CD4-positive, alpha-beta memory T cell (primary cell): ENCODE measurements at regions not wholly inside any gene's neighbourhood (a gene's known extent, or its start where the extent isn't known, plus 50 kb on each side); places are given as distances from the start of the nearest gene placed in this dataset.

Experiments used
- CTCF ChIA-PET: fragments of 350-600 bp; sonication (Branson Sonifier 250); formaldehyde crosslinking; loops from one replicate; lab custom pipeline; 2021; ENCODE audit warnings: inconsistent platforms; ENCODE audit not compliant: partially characterized antibody; lab: Charles Lee
- POLR2A ChIA-PET: fragments of 350-600 bp; sonication (Branson Sonifier 250); formaldehyde crosslinking; loops from one replicate; lab custom pipeline; 2021; ENCODE audit not compliant: partially characterized antibody; lab: Charles Lee
- DNase-seq, 5 donors: peaks; one replicate each; pipeline versions ENCODE4 v3.0.0 to v3.0.0-alpha.2; 2020 to 2022; ENCODE audit warnings: mixed read lengths in 1 of 5
- H3K27ac ChIP-seq: one replicate; pipeline ENCODE4 v1.7.0; 2013; ENCODE audit warnings: low read depth, low read length
- H3K27me3 ChIP-seq: 2 replicates; pipeline ENCODE4 v1.7.0; 2013; ENCODE audit warnings: mild to moderate bottlenecking, low read length, moderate library complexity; ENCODE audit not compliant: insufficient read depth
- H3K36me3 ChIP-seq: 2 replicates; pipeline ENCODE4 v1.7.0; 2013; ENCODE audit warnings: mild to moderate bottlenecking, low read length, moderate library complexity; ENCODE audit not compliant: insufficient read depth
- H3K4me1 ChIP-seq: 2 replicates; pipeline ENCODE4 v1.7.0; 2013; ENCODE audit warnings: mild to moderate bottlenecking, low read length, moderate library complexity; ENCODE audit not compliant: insufficient read depth
- H3K4me3 ChIP-seq, 2 donors: one replicate each; pipeline ENCODE4 v1.7.0; 2013; ENCODE audit warnings: low read length in 2 of 2, mild to moderate bottlenecking in 1 of 2
- H3K9me3 ChIP-seq, 2 donors: one replicate each; pipeline ENCODE4 v1.7.0; 2013; ENCODE audit warnings: low read length in 2 of 2, control low read depth in 1 of 2; ENCODE audit not compliant: control insufficient read depth in 1 of 2
- H3K27ac Mint-ChIP-seq, 7 donors: one replicate each; pipeline ENCODE4 v1.8.0; 2020 to 2021; ENCODE audit warnings: mixed read lengths in 7 of 7, mild to moderate bottlenecking in 6 of 7, inconsistent platforms in 3 of 7, moderate library complexity in 3 of 7
- H3K27me3 Mint-ChIP-seq, 2 donors: one replicate each; pipeline ENCODE4 v1.8.0; 2020 to 2021; ENCODE audit warnings: mixed read lengths in 2 of 2
- H3K36me3 Mint-ChIP-seq, 2 donors: one replicate each; pipeline ENCODE4 v1.8.0; 2020 to 2021; ENCODE audit warnings: mixed read lengths in 2 of 2, inconsistent platforms in 1 of 2, mild to moderate bottlenecking in 1 of 2
- H3K4me1 Mint-ChIP-seq, 4 donors: one replicate each; pipeline ENCODE4 v1.8.0; 2020 to 2021; ENCODE audit warnings: mixed read lengths in 4 of 4, mild to moderate bottlenecking in 1 of 4
- H3K4me3 Mint-ChIP-seq, 8 donors: one replicate each; pipeline ENCODE4 v1.8.0; 2020 to 2021; ENCODE audit warnings: mixed read lengths in 8 of 8, mild to moderate bottlenecking in 7 of 8, moderate library complexity in 6 of 8, inconsistent platforms in 3 of 8
- H3K9me3 Mint-ChIP-seq, 8 donors: one replicate each; pipeline ENCODE4 v1.8.0; 2020 to 2021; ENCODE audit warnings: mixed read lengths in 8 of 8, mild to moderate bottlenecking in 5 of 8, inconsistent platforms in 3 of 8, moderate library complexity in 1 of 8
- intact Hi-C: fragments of 100-400 bp; cut with micrococcal nuclease; formaldehyde crosslinking; loops from one replicate; pipeline ENCODE4 v1.15.1; 2023

GRCh38 chr6:106732376-106732940 is 103.1 kb downstream of the QRSL1 start:
- ChIA-PET CTCF (no interaction called here), POLR2A (no interaction called here)
- intact Hi-C loops: no loop called here
- Histone ChIP-seq H3K27me3 (no peaks in the 10 kb centered on the region), H3K4me3 (no peak overlapping the region), H3K9me3 (no peaks in the 10 kb centered on the region), H3K4me1 (no peaks in the 10 kb centered on the region), H3K27ac (no peak overlapping the region), H3K36me3 (no peaks in the 10 kb centered on the region)
- Mint-ChIP-seq H3K27me3 (peaks cover 10 to 14% of the 10 kb centered on the region in 2 donors), H3K27ac (no peak overlapping the region), H3K4me1 (no peaks in the 10 kb centered on the region), H3K9me3 (peaks cover 0 to 13% (median 3%) of the 10 kb centered on the region in 8 donors), H3K4me3 (no peak overlapping the region), H3K36me3 (no peaks in the 10 kb centered on the region)
- no peak for DNase-seq

DNA sequence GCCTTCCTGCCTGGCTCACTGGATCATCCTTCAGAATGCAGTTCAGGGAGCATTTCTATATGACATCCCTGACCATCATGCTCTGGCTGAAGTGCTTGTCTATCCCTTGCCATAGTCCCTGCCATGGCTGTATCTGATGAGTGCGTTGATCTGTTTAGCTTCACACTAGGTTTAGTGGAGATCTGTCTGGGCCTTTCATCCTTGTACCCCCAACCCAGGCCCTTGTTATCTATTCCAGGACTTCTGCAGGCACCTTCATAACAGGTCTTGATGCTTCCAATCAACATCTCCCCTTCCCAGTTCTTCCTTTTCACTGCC is 102.4 kb downstream of the QRSL1 start:
- DNase-seq: no peak
- Mint-ChIP-seq H3K4me1 (no peaks in the 10 kb centered on the region), H3K27ac (no peak overlapping the region), H3K9me3 (peaks cover 0 to 13% (median 3%) of the 10 kb centered on the region in 8 donors), H3K27me3 (peaks cover 9% of the 10 kb centered on the region in 2 donors), H3K36me3 (no peaks in the 10 kb centered on the region), H3K4me3 (no peak overlapping the region)
- H3K4me1 ChIP-seq: no peaks in the 10 kb centered on the region
- H3K9me3 ChIP-seq: no peaks in the 10 kb centered on the region
- no peaks in the 10 kb centered on the region for H3K36me3 ChIP-seq
- H3K4me3 ChIP-seq: no peak overlapping the region
- CTCF ChIA-PET: no interaction called here
- intact Hi-C loops: no loop called here
- POLR2A ChIA-PET: no interaction called here
- H3K27me3 ChIP-seq: no peaks in the 10 kb centered on the region
- H3K27ac ChIP-seq: no peak overlapping the region

DNA sequence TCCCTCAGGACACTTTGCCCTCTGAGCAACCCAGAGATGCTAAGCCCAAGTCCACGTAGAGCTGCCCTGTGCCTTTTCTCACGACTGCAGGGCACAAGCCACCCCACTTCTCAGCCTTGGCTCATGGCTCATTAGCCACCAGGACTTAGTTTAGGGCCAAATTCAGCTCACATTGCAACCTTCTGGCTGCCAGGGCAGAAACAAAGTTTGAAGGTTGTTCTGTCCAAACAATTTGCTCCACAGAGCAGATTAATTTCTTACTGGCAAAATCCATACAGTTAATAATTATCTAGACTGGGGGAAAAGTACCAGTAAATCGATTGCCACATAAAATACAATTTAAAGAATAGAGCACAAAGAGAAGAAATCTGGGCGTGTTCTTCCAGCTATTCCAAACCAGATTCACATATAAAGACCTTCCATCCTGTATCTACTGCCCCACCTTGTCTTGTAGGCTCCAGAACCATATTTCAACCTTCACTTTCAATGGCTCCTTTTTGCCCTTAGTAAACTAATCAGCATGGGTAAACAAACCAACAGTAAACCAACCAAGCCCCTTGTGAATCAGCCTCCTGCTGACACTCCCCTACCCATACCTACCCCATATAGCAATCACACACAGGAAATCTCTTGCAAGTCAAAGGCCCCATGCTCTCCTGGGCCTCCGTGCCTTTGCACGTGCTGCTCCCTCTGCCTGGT is 101.9 kb downstream of the QRSL1 start:
- intact Hi-C loops: no loop called here
- DNase-seq: no peak
- peaks cover 0 to 13% (median 3%) of the 10 kb centered on the region in 8 donors for H3K9me3 Mint-ChIP-seq
- Histone ChIP-seq H3K4me3 (no peak overlapping the region), H3K27ac (no peak overlapping the region), H3K9me3 (no peaks in the 10 kb centered on the region), H3K36me3 (no peaks in the 10 kb centered on the region), H3K4me1 (no peaks in the 10 kb centered on the region), H3K27me3 (no peaks in the 10 kb centered on the region)
- no peaks in the 10 kb centered on the region for H3K4me1 Mint-ChIP-seq
- ChIA-PET POLR2A (no interaction called here), CTCF (no interaction called here)
- no peak overlapping the region for H3K27ac Mint-ChIP-seq
- H3K27me3 Mint-ChIP-seq: peaks cover 8 to 9% of the 10 kb centered on the region in 2 donors
- H3K36me3 Mint-ChIP-seq: no peaks in the 10 kb centered on the region
- H3K4me3 Mint-ChIP-seq: no peak overlapping the region

GRCh38 chr6:106730718-106731117 is 101.3 kb downstream of the QRSL1 start:
- Mint-ChIP-seq H3K27me3 (peaks cover 4 to 8% of the 10 kb centered on the region in 2 donors), H3K36me3 (no peaks in the 10 kb centered on the region), H3K9me3 (peaks cover 0 to 8% (median under 1%) of the 10 kb centered on the region in 8 donors), H3K4me1 (no peaks in the 10 kb centered on the region), H3K27ac (no peak overlapping the region), H3K4me3 (no peak overlapping the region)
- DNase-seq: no peak
- intact Hi-C loops: no loop called here
- no peak overlapping the region for H3K4me3 ChIP-seq
- H3K9me3 ChIP-seq: no peaks in the 10 kb centered on the region
- ChIA-PET POLR2A (no interaction called here), CTCF (no interaction called here)
- no peaks in the 10 kb centered on the region for H3K4me1 ChIP-seq
- no peak overlapping the region for H3K27ac ChIP-seq
- no peaks in the 10 kb centered on the region for H3K36me3 ChIP-seq
- H3K27me3 ChIP-seq: no peaks in the 10 kb centered on the region

- Mint-ChIP-seq H3K36me3 (no peaks in the 10 kb centered on the region), H3K27ac (no peak overlapping the region), H3K9me3 (peaks cover 0 to 4% (median 0%) of the 10 kb centered on the region in 8 donors), H3K4me3 (no peak overlapping the region), H3K27me3 (peaks cover under 1 to 7% of the 10 kb centered on the region in 2 donors), H3K4me1 (no peaks in the 10 kb centered on the region)
- Histone ChIP-seq H3K27me3 (no peaks in the 10 kb centered on the region), H3K4me1 (no peaks in the 10 kb centered on the region), H3K9me3 (no peaks in the 10 kb centered on the region), H3K4me3 (no peak overlapping the region), H3K27ac (no peak overlapping the region), H3K36me3 (no peaks in the 10 kb centered on the region)
- CTCF ChIA-PET: no interaction called here
- POLR2A ChIA-PET: no interaction called here
- DNase-seq: no peak
- intact Hi-C loops: no loop called here
Measured at GRCh38 chr6:106730264-106730663, 100.9 kb downstream of the QRSL1 start.

DNA sequence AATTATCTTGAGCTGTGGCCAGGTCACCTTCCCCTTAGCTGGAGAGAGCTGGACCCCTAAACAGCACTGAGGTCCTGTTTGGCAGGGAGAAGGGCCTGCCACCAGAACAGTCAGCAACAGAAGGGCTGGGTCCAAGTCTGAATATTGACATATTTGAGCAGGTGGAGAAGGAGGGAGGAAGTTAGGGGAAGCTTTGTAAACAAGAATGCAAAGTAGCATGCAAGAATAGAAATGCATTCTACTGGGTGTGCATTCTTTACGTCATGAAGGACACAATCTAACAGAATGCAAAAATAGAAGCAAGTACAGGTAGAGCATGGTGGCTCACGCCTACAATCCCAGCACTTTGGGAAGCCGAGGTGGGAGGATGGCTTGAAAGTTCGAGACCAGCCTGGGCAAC is 100.5 kb downstream of the QRSL1 start:
- no peak overlapping the region for H3K27ac Mint-ChIP-seq
- no peaks in the 10 kb centered on the region for H3K36me3 Mint-ChIP-seq
- no peaks in the 10 kb centered on the region for H3K9me3 ChIP-seq
- no peaks in the 10 kb centered on the region for H3K27me3 ChIP-seq
- H3K9me3 Mint-ChIP-seq: no peaks in the 10 kb centered on the region
- H3K36me3 ChIP-seq: no peaks in the 10 kb centered on the region
- no peak for DNase-seq
- no peak overlapping the region for H3K4me3 Mint-ChIP-seq
- no peaks in the 10 kb centered on the region for H3K4me1 Mint-ChIP-seq
- no peaks in the 10 kb centered on the region for H3K4me1 ChIP-seq
- peaks cover 0 to 7% of the 10 kb centered on the region in 2 donors for H3K27me3 Mint-ChIP-seq
- ChIA-PET CTCF (no interaction called here), POLR2A (no interaction called here)
- intact Hi-C loops: no loop called here
- no peak overlapping the region for H3K27ac ChIP-seq
- no peak overlapping the region for H3K4me3 ChIP-seq

DNA sequence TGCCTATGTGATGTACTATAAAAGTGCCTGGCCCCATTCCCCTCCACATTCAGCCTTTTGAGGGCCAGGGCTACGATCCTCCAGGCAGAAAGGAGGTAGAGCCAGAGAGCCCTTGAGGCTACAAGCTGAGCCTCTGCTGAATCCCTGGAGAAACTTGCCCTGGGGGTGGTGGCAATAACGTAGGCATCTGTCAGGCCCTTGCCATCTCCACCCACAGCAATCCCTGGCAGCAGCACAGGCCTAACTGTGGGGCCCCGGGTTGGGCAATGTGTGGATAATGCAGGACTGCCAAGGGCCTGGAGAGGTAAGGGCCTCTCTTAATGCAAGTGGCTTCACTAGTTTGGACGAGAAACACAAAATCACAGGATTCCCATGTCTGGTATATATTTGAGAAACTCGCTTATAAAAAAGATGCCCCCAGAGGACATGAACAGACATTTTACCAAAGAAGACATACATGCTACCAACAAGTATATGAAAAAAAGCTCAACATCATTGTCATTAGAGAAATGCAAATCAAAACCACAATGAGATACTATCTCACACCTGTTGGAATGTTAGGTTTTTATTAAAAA is 99.0 kb downstream of the QRSL1 start:
- H3K9me3 Mint-ChIP-seq: no peaks in the 10 kb centered on the region
- no peaks in the 10 kb centered on the region for H3K36me3 ChIP-seq
- no peak for DNase-seq
- intact Hi-C loops: no loop called here
- peaks cover 0 to 6% of the 10 kb centered on the region in 2 donors for H3K27me3 Mint-ChIP-seq
- H3K27ac ChIP-seq: no peak overlapping the region
- no peaks in the 10 kb centered on the region for H3K9me3 ChIP-seq
- H3K4me1 Mint-ChIP-seq: no peaks in the 10 kb centered on the region
- H3K36me3 Mint-ChIP-seq: no peaks in the 10 kb centered on the region
- H3K4me3 Mint-ChIP-seq: no peak overlapping the region
- no peaks in the 10 kb centered on the region for H3K4me1 ChIP-seq
- no peak overlapping the region for H3K4me3 ChIP-seq
- no peaks in the 10 kb centered on the region for H3K27me3 ChIP-seq
- CTCF ChIA-PET: interaction anchor here (0.9 kb wide), 1 partner anchor 14 kb away, joined by 3 read pairs; no protein-coding TSS in a partner anchor
- no peak overlapping the region for H3K27ac Mint-ChIP-seq
- POLR2A ChIA-PET: no interaction called here
